CD4-positive, alpha-beta memory T cell (primary cell): ENCODE measurements at regions not wholly inside any gene's neighbourhood (a gene's known extent, or its start where the extent isn't known, plus 50 kb on each side); places are given as distances from the start of the nearest gene placed in this dataset.

Source experiments
- CTCF ChIA-PET: fragments of 350-600 bp; sonication (Branson Sonifier 250); formaldehyde crosslinking; loops from one replicate; lab custom pipeline; 2021; ENCODE audit warnings: inconsistent platforms; ENCODE audit not compliant: partially characterized antibody; lab: Charles Lee
- POLR2A ChIA-PET: fragments of 350-600 bp; sonication (Branson Sonifier 250); formaldehyde crosslinking; loops from one replicate; lab custom pipeline; 2021; ENCODE audit not compliant: partially characterized antibody; lab: Charles Lee
- DNase-seq, 5 donors: peaks; one replicate each; pipeline versions ENCODE4 v3.0.0 to v3.0.0-alpha.2; 2020 to 2022; ENCODE audit warnings: mixed read lengths in 1 of 5
- H3K27ac ChIP-seq: one replicate; pipeline ENCODE4 v1.7.0; 2013; ENCODE audit warnings: low read depth, low read length
- H3K27me3 ChIP-seq: 2 replicates; pipeline ENCODE4 v1.7.0; 2013; ENCODE audit warnings: mild to moderate bottlenecking, low read length, moderate library complexity; ENCODE audit not compliant: insufficient read depth
- H3K36me3 ChIP-seq: 2 replicates; pipeline ENCODE4 v1.7.0; 2013; ENCODE audit warnings: mild to moderate bottlenecking, low read length, moderate library complexity; ENCODE audit not compliant: insufficient read depth
- H3K4me1 ChIP-seq: 2 replicates; pipeline ENCODE4 v1.7.0; 2013; ENCODE audit warnings: mild to moderate bottlenecking, low read length, moderate library complexity; ENCODE audit not compliant: insufficient read depth
- H3K4me3 ChIP-seq, 2 donors: one replicate each; pipeline ENCODE4 v1.7.0; 2013; ENCODE audit warnings: low read length in 2 of 2, mild to moderate bottlenecking in 1 of 2
- H3K9me3 ChIP-seq, 2 donors: one replicate each; pipeline ENCODE4 v1.7.0; 2013; ENCODE audit warnings: low read length in 2 of 2, control low read depth in 1 of 2; ENCODE audit not compliant: control insufficient read depth in 1 of 2
- H3K27ac Mint-ChIP-seq, 7 donors: one replicate each; pipeline ENCODE4 v1.8.0; 2020 to 2021; ENCODE audit warnings: mixed read lengths in 7 of 7, mild to moderate bottlenecking in 6 of 7, inconsistent platforms in 3 of 7, moderate library complexity in 3 of 7
- H3K27me3 Mint-ChIP-seq, 2 donors: one replicate each; pipeline ENCODE4 v1.8.0; 2020 to 2021; ENCODE audit warnings: mixed read lengths in 2 of 2
- H3K36me3 Mint-ChIP-seq, 2 donors: one replicate each; pipeline ENCODE4 v1.8.0; 2020 to 2021; ENCODE audit warnings: mixed read lengths in 2 of 2, inconsistent platforms in 1 of 2, mild to moderate bottlenecking in 1 of 2
- H3K4me1 Mint-ChIP-seq, 4 donors: one replicate each; pipeline ENCODE4 v1.8.0; 2020 to 2021; ENCODE audit warnings: mixed read lengths in 4 of 4, mild to moderate bottlenecking in 1 of 4
- H3K4me3 Mint-ChIP-seq, 8 donors: one replicate each; pipeline ENCODE4 v1.8.0; 2020 to 2021; ENCODE audit warnings: mixed read lengths in 8 of 8, mild to moderate bottlenecking in 7 of 8, moderate library complexity in 6 of 8, inconsistent platforms in 3 of 8
- H3K9me3 Mint-ChIP-seq, 8 donors: one replicate each; pipeline ENCODE4 v1.8.0; 2020 to 2021; ENCODE audit warnings: mixed read lengths in 8 of 8, mild to moderate bottlenecking in 5 of 8, inconsistent platforms in 3 of 8, moderate library complexity in 1 of 8
- intact Hi-C: fragments of 100-400 bp; cut with micrococcal nuclease; formaldehyde crosslinking; loops from one replicate; pipeline ENCODE4 v1.15.1; 2023

DNA sequence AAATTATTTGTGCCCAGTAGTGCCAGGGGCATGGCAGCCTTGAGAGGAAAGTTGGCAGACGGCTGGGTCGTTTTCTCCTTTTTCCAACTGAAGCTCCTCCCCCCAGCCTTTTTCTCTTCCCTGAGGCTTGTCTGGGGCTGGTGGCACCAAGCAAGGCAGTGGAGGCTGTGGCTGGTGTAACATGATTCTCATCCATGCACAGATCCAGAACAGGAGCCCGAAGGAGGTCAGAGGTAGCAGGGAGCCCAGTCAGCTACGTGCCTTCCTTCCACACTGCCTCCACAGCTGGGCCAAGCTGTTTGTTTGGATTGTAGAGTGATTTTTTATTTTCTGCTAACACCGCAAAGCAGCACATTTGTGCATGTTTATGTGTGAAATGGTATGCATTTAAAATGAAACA, 170.3 kb upstream of the MGAT5 start:
- no peaks in the 10 kb centered on the region for H3K9me3 ChIP-seq
- H3K4me1 ChIP-seq, result no peaks in the 10 kb centered on the region
- H3K4me3 Mint-ChIP-seq, result no peak overlapping the region
- ChIA-PET CTCF (interaction anchor here (1.3 kb wide), 1 partner anchor 10 kb away, joined by 3 read pairs; no protein-coding TSS in a partner anchor), POLR2A (no interaction called here)
- no peak overlapping the region for H3K27ac Mint-ChIP-seq
- H3K27me3 Mint-ChIP-seq, result peaks cover 0 to 3% of the 10 kb centered on the region in 2 donors
- no peak for DNase-seq
- intact Hi-C loops, result loop anchor here (10.0 kb wide), 1 partner anchor 199 kb away; no protein-coding TSS in a partner anchor
- no peaks in the 10 kb centered on the region for H3K27me3 ChIP-seq
- H3K4me1 Mint-ChIP-seq, result no peaks in the 10 kb centered on the region
- no peak overlapping the region for H3K4me3 ChIP-seq
- peaks cover 0 to 4% (median 0%) of the 10 kb centered on the region in 8 donors for H3K9me3 Mint-ChIP-seq
- no peaks in the 10 kb centered on the region for H3K36me3 Mint-ChIP-seq
- no peaks in the 10 kb centered on the region for H3K36me3 ChIP-seq
- H3K27ac ChIP-seq, result no peak overlapping the region

DNA sequence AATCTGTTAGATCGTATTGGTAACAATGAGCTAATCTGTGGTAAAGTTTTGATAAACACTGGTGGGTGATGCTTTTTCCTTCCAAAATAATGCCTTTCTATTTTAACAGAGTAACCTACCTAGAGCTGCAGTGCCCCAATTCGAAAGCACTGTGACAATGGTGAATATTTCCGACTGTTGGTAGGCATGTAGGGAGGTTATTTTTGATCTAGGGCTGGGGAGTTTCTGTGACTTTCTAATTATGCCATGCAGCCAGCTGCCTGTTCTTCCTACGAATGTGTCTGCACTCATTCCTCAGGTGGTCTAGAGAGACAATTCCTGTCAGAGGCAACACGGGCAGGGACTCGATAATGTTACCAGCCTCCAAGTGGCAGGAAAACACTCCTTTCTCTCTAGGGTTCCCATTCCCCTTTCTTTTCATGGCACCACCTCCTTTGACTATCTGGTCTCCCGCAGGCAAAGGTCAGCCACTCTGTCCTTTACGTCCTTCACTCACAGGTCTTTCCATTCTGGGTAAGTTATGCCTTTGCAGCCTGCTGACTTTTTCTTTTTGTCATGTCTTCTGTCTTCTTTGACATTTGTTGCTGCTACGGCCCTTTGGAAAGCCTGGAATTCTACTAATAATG, 167.2 kb upstream of the MGAT5 start:
- Histone ChIP-seq H3K9me3 (no peaks in the 10 kb centered on the region), H3K27me3 (no peaks in the 10 kb centered on the region)

GRCh38 chr2:134087371-134087921, 166.4 kb upstream of the MGAT5 start:
- H3K4me3 ChIP-seq, result no peak overlapping the region
- H3K36me3 ChIP-seq, result no peaks in the 10 kb centered on the region
- ChIA-PET CTCF (interaction anchor here (1.5 kb wide), 1 partner anchor 201 kb away, joined by 3 read pairs; no protein-coding TSS in a partner anchor), POLR2A (no interaction called here)
- no peak overlapping the region for H3K27ac Mint-ChIP-seq
- no peaks in the 10 kb centered on the region for H3K4me1 ChIP-seq
- no peaks in the 10 kb centered on the region for H3K36me3 Mint-ChIP-seq
- no peak overlapping the region for H3K27ac ChIP-seq
- H3K4me3 Mint-ChIP-seq, result no peak overlapping the region
- H3K27me3 ChIP-seq, result no peaks in the 10 kb centered on the region
- no peaks in the 10 kb centered on the region for H3K9me3 ChIP-seq
- H3K27me3 Mint-ChIP-seq, result peaks cover 0 to 2% of the 10 kb centered on the region in 2 donors
- H3K4me1 Mint-ChIP-seq, result peaks cover 0 to 1% (median 0%) of the 10 kb centered on the region in 4 donors
- no peak for DNase-seq
- intact Hi-C loops, result loop anchor here (10.0 kb wide), 1 partner anchor 203 kb away; no protein-coding TSS in a partner anchor
- no peaks in the 10 kb centered on the region for H3K9me3 Mint-ChIP-seq

More for the DNA sequence above, 167.2 kb upstream of the MGAT5 start:
- H3K36me3 Mint-ChIP-seq, result no peaks in the 10 kb centered on the region
- no peak for DNase-seq
- no peak overlapping the region for H3K27ac Mint-ChIP-seq
- H3K36me3 ChIP-seq, result no peaks in the 10 kb centered on the region
- ChIA-PET CTCF (interaction anchor here (1.0 to 1.5 kb wide), 2 partner anchors 159 to 200 kb away, joined by 3 to 5 read pairs; no protein-coding TSS in a partner anchor), POLR2A (no interaction called here)
- no peaks in the 10 kb centered on the region for H3K4me1 ChIP-seq
- H3K4me3 ChIP-seq, result no peak overlapping the region
- no peaks in the 10 kb centered on the region for H3K27me3 Mint-ChIP-seq
- no peak overlapping the region for H3K27ac ChIP-seq
- peaks cover 0 to 1% (median 0%) of the 10 kb centered on the region in 4 donors for H3K4me1 Mint-ChIP-seq
- no peak overlapping the region for H3K4me3 Mint-ChIP-seq
- peaks cover 0 to 2% (median 0%) of the 10 kb centered on the region in 8 donors for H3K9me3 Mint-ChIP-seq
- intact Hi-C loops, result loop anchor here (10.0 kb wide), 1 partner anchor 202 kb away; no protein-coding TSS in a partner anchor

GRCh38 chr2:134089454-134089853, 164.4 kb upstream of the MGAT5 start:
- Mint-ChIP-seq H3K9me3 (no peaks in the 10 kb centered on the region), H3K4me1 (peaks cover 0 to 1% (median 0%) of the 10 kb centered on the region in 4 donors), H3K4me3 (no peak overlapping the region), H3K27me3 (peaks cover 1 to 3% of the 10 kb centered on the region in 2 donors), H3K36me3 (no peaks in the 10 kb centered on the region), H3K27ac (no peak overlapping the region)
- DNase-seq, result no peak
- Histone ChIP-seq H3K4me3 (no peak overlapping the region), H3K4me1 (no peaks in the 10 kb centered on the region), H3K27me3 (no peaks in the 10 kb centered on the region), H3K36me3 (no peaks in the 10 kb centered on the region), H3K27ac (no peak overlapping the region), H3K9me3 (no peaks in the 10 kb centered on the region)
- POLR2A ChIA-PET, result no interaction called here
- intact Hi-C loops, result loop anchor here (10.0 kb wide), 1 partner anchor 205 kb away; no protein-coding TSS in a partner anchor
- CTCF ChIA-PET, result interaction anchor here (1.3 to 1.6 kb wide), 2 partner anchors 245 to 322 kb away, joined by 3 read pairs; no protein-coding TSS in a partner anchor

GRCh38 chr2:134097740-134098139, 156.1 kb upstream of the MGAT5 start:
- Histone ChIP-seq H3K27ac (no peak overlapping the region), H3K9me3 (no peaks in the 10 kb centered on the region), H3K4me3 (no peak overlapping the region), H3K36me3 (no peaks in the 10 kb centered on the region), H3K27me3 (no peaks in the 10 kb centered on the region), H3K4me1 (no peaks in the 10 kb centered on the region)
- no peaks in the 10 kb centered on the region for H3K36me3 Mint-ChIP-seq
- H3K9me3 Mint-ChIP-seq, result peaks cover 0 to 5% (median 0%) of the 10 kb centered on the region in 8 donors
- ChIA-PET CTCF (no interaction called here), POLR2A (no interaction called here)
- peaks cover 0 to 1% (median 0%) of the 10 kb centered on the region in 4 donors for H3K4me1 Mint-ChIP-seq
- intact Hi-C loops, result no loop called here
- H3K27me3 Mint-ChIP-seq, result peaks cover 5 to 9% of the 10 kb centered on the region in 2 donors
- DNase-seq, result no peak
- H3K4me3 Mint-ChIP-seq, result no peak overlapping the region
- no peak overlapping the region for H3K27ac Mint-ChIP-seq

- CTCF ChIA-PET, result no interaction called here
Observed at GRCh38 chr2:134098321-134098720, 155.6 kb upstream of the MGAT5 start.

GRCh38 chr2:134099273-134099672, 154.6 kb upstream of the MGAT5 start:
- Mint-ChIP-seq H3K27me3 (peaks cover 5 to 9% of the 10 kb centered on the region in 2 donors), H3K9me3 (peaks cover 0 to 5% (median 0%) of the 10 kb centered on the region in 8 donors), H3K27ac (no peak overlapping the region), H3K4me3 (no peak overlapping the region), H3K4me1 (peaks cover 2 to 10% (median 6%) of the 10 kb centered on the region in 4 donors), H3K36me3 (no peaks in the 10 kb centered on the region)
- no peak for DNase-seq
- H3K4me3 ChIP-seq, result no peak overlapping the region
- no peaks in the 10 kb centered on the region for H3K27me3 ChIP-seq
- peaks cover 3% of the 10 kb centered on the region for H3K4me1 ChIP-seq
- ChIA-PET POLR2A (no interaction called here), CTCF (interaction anchor here (1.0 kb wide), 1 partner anchor 361 kb away, joined by 4 read pairs; no protein-coding TSS in a partner anchor)
- H3K27ac ChIP-seq, result no peak overlapping the region
- H3K9me3 ChIP-seq, result no peaks in the 10 kb centered on the region
- H3K36me3 ChIP-seq, result no peaks in the 10 kb centered on the region
- intact Hi-C loops, result no loop called here

More at GRCh38 chr2:134098321-134098720, 155.6 kb upstream of the MGAT5 start:
- no peak for DNase-seq
- Histone ChIP-seq H3K4me3 (no peak overlapping the region), H3K9me3 (no peaks in the 10 kb centered on the region), H3K36me3 (no peaks in the 10 kb centered on the region), H3K4me1 (no peaks in the 10 kb centered on the region), H3K27ac (no peak overlapping the region), H3K27me3 (no peaks in the 10 kb centered on the region)
- intact Hi-C loops, result no loop called here
- Mint-ChIP-seq H3K4me1 (peaks cover 0 to 3% (median 2%) of the 10 kb centered on the region in 4 donors), H3K27ac (no peak overlapping the region), H3K4me3 (no peak overlapping the region), H3K9me3 (peaks cover 0 to 5% (median 0%) of the 10 kb centered on the region in 8 donors), H3K27me3 (peaks cover 5 to 9% of the 10 kb centered on the region in 2 donors), H3K36me3 (no peaks in the 10 kb centered on the region)
- POLR2A ChIA-PET, result no interaction called here
